ENCODE measurements at regions not wholly inside any gene's neighbourhood (a gene's known extent, or its start where the extent isn't known, plus 50 kb on each side); places are given as distances from the start of the nearest gene placed in this dataset.
"Not testable (repeated sequence)": the region's sequence is repeated elsewhere in the genome, so short reads cannot be mapped to it uniquely, and the experiment has no call there.

GRCh38 chr7:152959610-152960009 lies 200.1 kb downstream of the ACTR3B start:
- H3K4me1 ChIP-seq (ENCODE audit: insufficient read depth, low read length): peaks cover 12% of the 10 kb centered on the region; the same call in 1 of the 2 replicates
- H3K36me3 ChIP-seq (ENCODE audit: insufficient read depth, low read depth, low read length): no peaks in the 10 kb centered on the region
- H3K9ac ChIP-seq (ENCODE audit: low read depth, low read length): no peak overlapping the region
- no peak overlapping the region for H3K4me3 ChIP-seq (ENCODE audit: low read length)
- no peak overlapping the region for H3K27ac ChIP-seq (ENCODE audit: low read length)
- H3K27me3 ChIP-seq (ENCODE audit: insufficient read depth, low read length): no peaks in the 10 kb centered on the region
- no peaks in the 10 kb centered on the region for H3K9me3 ChIP-seq (ENCODE audit: insufficient read depth, low read depth, low read length)

GRCh38 chr7:152961796-152962195 lies 202.2 kb downstream of the ACTR3B start:
- H3K9ac ChIP-seq (ENCODE audit: low read depth, low read length); H3K27me3 ChIP-seq (ENCODE audit: insufficient read depth, low read length); H3K27ac ChIP-seq (ENCODE audit: low read length); H3K4me3 ChIP-seq (ENCODE audit: low read length); H3K9me3 ChIP-seq (ENCODE audit: insufficient read depth, low read depth, low read length); H3K36me3 ChIP-seq (ENCODE audit: insufficient read depth, low read depth, low read length): not testable (repeated sequence)
- peaks cover 12% of the 10 kb centered on the region; the same call in 1 of the 2 replicates for H3K4me1 ChIP-seq (ENCODE audit: insufficient read depth, low read length)

- no peaks in the 10 kb centered on the region; the same call in 1 of the 2 replicates for H3K27me3 ChIP-seq (ENCODE audit: insufficient read depth, low read length)
- H3K4me1 ChIP-seq (ENCODE audit: insufficient read depth, low read length): peaks cover 19% of the 10 kb centered on the region
- no peak overlapping the region for H3K9ac ChIP-seq (ENCODE audit: low read depth, low read length)
- peaks cover 22% of the 10 kb centered on the region for H3K9me3 ChIP-seq (ENCODE audit: insufficient read depth, low read depth, low read length)
- no peak overlapping the region for H3K4me3 ChIP-seq (ENCODE audit: low read length)
- no peak overlapping the region for H3K27ac ChIP-seq (ENCODE audit: low read length)
- H3K36me3 ChIP-seq (ENCODE audit: insufficient read depth, low read depth, low read length): peaks cover 11% of the 10 kb centered on the region; the same call in 1 of the 2 replicates
Observed at GRCh38 chr7:152966189-152966588, 206.6 kb downstream of the ACTR3B start.

- peaks cover 16% of the 10 kb centered on the region; the same call in 1 of the 2 replicates for H3K36me3 ChIP-seq (ENCODE audit: insufficient read depth, low read depth, low read length)
- H3K4me3 ChIP-seq (ENCODE audit: low read length): no peak overlapping the region
- no peak overlapping the region for H3K27ac ChIP-seq (ENCODE audit: low read length)
- H3K9me3 ChIP-seq (ENCODE audit: insufficient read depth, low read depth, low read length): peaks cover 35% of the 10 kb centered on the region
- peaks cover 19% of the 10 kb centered on the region for H3K4me1 ChIP-seq (ENCODE audit: insufficient read depth, low read length)
- no peaks in the 10 kb centered on the region; the same call in 1 of the 2 replicates for H3K27me3 ChIP-seq (ENCODE audit: insufficient read depth, low read length)
- no peak overlapping the region for H3K9ac ChIP-seq (ENCODE audit: low read depth, low read length)
Observed at GRCh38 chr7:152967958-152968357, 208.4 kb downstream of the ACTR3B start.

- peak overlapping the region; percentile 23; the same call in 1 of the 2 replicates for H3K9ac ChIP-seq (ENCODE audit: low read depth, low read length)
- peaks cover 19% of the 10 kb centered on the region for H3K4me1 ChIP-seq (ENCODE audit: insufficient read depth, low read length)
- H3K27me3 ChIP-seq (ENCODE audit: insufficient read depth, low read length): no peaks in the 10 kb centered on the region; the same call in 1 of the 2 replicates
- H3K36me3 ChIP-seq (ENCODE audit: insufficient read depth, low read depth, low read length): peaks cover 16% of the 10 kb centered on the region; the same call in 1 of the 2 replicates
- peak overlapping the region; percentile 26 for H3K27ac ChIP-seq (ENCODE audit: low read length)
- peak overlapping the region; percentile 45; the same call in 1 of the 2 replicates for H3K4me3 ChIP-seq (ENCODE audit: low read length)
- H3K9me3 ChIP-seq (ENCODE audit: insufficient read depth, low read depth, low read length): peaks cover 35% of the 10 kb centered on the region
Observed at GRCh38 chr7:152968514-152968913, 209.0 kb downstream of the ACTR3B start.

- Histone ChIP-seq H3K36me3 (ENCODE audit: insufficient read depth, low read depth, low read length) (peaks cover 16% of the 10 kb centered on the region; the same call in 1 of the 2 replicates), H3K4me3 (ENCODE audit: low read length) (peak overlapping the region; percentile 45), H3K9ac (ENCODE audit: low read depth, low read length) (peak overlapping the region; percentile 31; the same call in 1 of the 2 replicates), H3K9me3 (ENCODE audit: insufficient read depth, low read depth, low read length) (peaks cover 35% of the 10 kb centered on the region), H3K27ac (ENCODE audit: low read length) (no peak overlapping the region), H3K27me3 (ENCODE audit: insufficient read depth, low read length) (no peaks in the 10 kb centered on the region; the same call in 1 of the 2 replicates), H3K4me1 (ENCODE audit: insufficient read depth, low read length) (peaks cover 19% of the 10 kb centered on the region)
Observed at GRCh38 chr7:152969335-152969734, 209.8 kb downstream of the ACTR3B start.

GRCh38 chr7:152969839-152970238 lies 210.3 kb downstream of the ACTR3B start:
- H3K36me3 ChIP-seq (ENCODE audit: insufficient read depth, low read depth, low read length): peaks cover 16% of the 10 kb centered on the region; the same call in 1 of the 2 replicates
- H3K27ac ChIP-seq (ENCODE audit: low read length): no peak overlapping the region
- H3K9me3 ChIP-seq (ENCODE audit: insufficient read depth, low read depth, low read length): peaks cover 35% of the 10 kb centered on the region
- no peaks in the 10 kb centered on the region; the same call in 1 of the 2 replicates for H3K27me3 ChIP-seq (ENCODE audit: insufficient read depth, low read length)
- H3K4me3 ChIP-seq (ENCODE audit: low read length): peak overlapping the region; percentile 20; the same call in 1 of the 2 replicates
- peak overlapping the region; percentile 31; the same call in 1 of the 2 replicates for H3K9ac ChIP-seq (ENCODE audit: low read depth, low read length)
- H3K4me1 ChIP-seq (ENCODE audit: insufficient read depth, low read length): peaks cover 19% of the 10 kb centered on the region

- Histone ChIP-seq H3K4me1 (ENCODE audit: insufficient read depth, low read length) (peaks cover 19% of the 10 kb centered on the region), H3K4me3 (ENCODE audit: low read length) (no peak overlapping the region), H3K9ac (ENCODE audit: low read depth, low read length) (no peak overlapping the region), H3K27me3 (ENCODE audit: insufficient read depth, low read length) (no peaks in the 10 kb centered on the region; the same call in 1 of the 2 replicates), H3K27ac (ENCODE audit: low read length) (no peak overlapping the region), H3K9me3 (ENCODE audit: insufficient read depth, low read depth, low read length) (peaks cover 35% of the 10 kb centered on the region), H3K36me3 (ENCODE audit: insufficient read depth, low read depth, low read length) (peaks cover 16% of the 10 kb centered on the region; the same call in 1 of the 2 replicates)
Observed at GRCh38 chr7:152970481-152970880, 210.9 kb downstream of the ACTR3B start.

GRCh38 chr7:152974577-152974976 lies 215.0 kb downstream of the ACTR3B start:
- H3K9me3 ChIP-seq (ENCODE audit: insufficient read depth, low read depth, low read length): peaks cover 26% of the 10 kb centered on the region
- H3K27ac ChIP-seq (ENCODE audit: low read length): no peak overlapping the region
- H3K9ac ChIP-seq (ENCODE audit: low read depth, low read length): no peak overlapping the region
- H3K36me3 ChIP-seq (ENCODE audit: insufficient read depth, low read depth, low read length): peaks cover 16% of the 10 kb centered on the region; the same call in 1 of the 2 replicates
- no peaks in the 10 kb centered on the region; the same call in 1 of the 2 replicates for H3K27me3 ChIP-seq (ENCODE audit: insufficient read depth, low read length)
- no peak overlapping the region for H3K4me3 ChIP-seq (ENCODE audit: low read length)
- H3K4me1 ChIP-seq (ENCODE audit: insufficient read depth, low read length): peaks cover 8% of the 10 kb centered on the region; the same call in 1 of the 2 replicates

- Histone ChIP-seq H3K4me1 (ENCODE audit: insufficient read depth, low read length) (peaks cover 3% of the 10 kb centered on the region; the same call in 1 of the 2 replicates), H3K9me3 (ENCODE audit: insufficient read depth, low read depth, low read length) (peaks cover 24% of the 10 kb centered on the region), H3K36me3 (ENCODE audit: insufficient read depth, low read depth, low read length) (peaks cover 16% of the 10 kb centered on the region; the same call in 1 of the 2 replicates), H3K27me3 (ENCODE audit: insufficient read depth, low read length) (no peaks in the 10 kb centered on the region; the same call in 1 of the 2 replicates), H3K4me3 (ENCODE audit: low read length) (no peak overlapping the region), H3K27ac (ENCODE audit: low read length) (no peak overlapping the region), H3K9ac (ENCODE audit: low read depth, low read length) (no peak overlapping the region)
Observed at GRCh38 chr7:152975076-152975475, 215.5 kb downstream of the ACTR3B start.

- H3K4me3 ChIP-seq (ENCODE audit: low read length): no peak overlapping the region
- peaks cover 8% of the 10 kb centered on the region; the same call in 1 of the 2 replicates for H3K4me1 ChIP-seq (ENCODE audit: insufficient read depth, low read length)
- no peaks in the 10 kb centered on the region for H3K9me3 ChIP-seq (ENCODE audit: insufficient read depth, low read depth, low read length)
- H3K27me3 ChIP-seq (ENCODE audit: insufficient read depth, low read length): no peaks in the 10 kb centered on the region
- no peak overlapping the region for H3K9ac ChIP-seq (ENCODE audit: low read depth, low read length)
- H3K27ac ChIP-seq (ENCODE audit: low read length): no peak overlapping the region
- H3K36me3 ChIP-seq (ENCODE audit: insufficient read depth, low read depth, low read length): no peaks in the 10 kb centered on the region
Observed at GRCh38 chr7:152979376-152979775, 219.8 kb downstream of the ACTR3B start.

- H3K9me3 ChIP-seq (ENCODE audit: insufficient read depth, low read depth, low read length): no peaks in the 10 kb centered on the region
- no peak overlapping the region for H3K27ac ChIP-seq (ENCODE audit: low read length)
- H3K4me1 ChIP-seq (ENCODE audit: insufficient read depth, low read length): peaks cover 32% of the 10 kb centered on the region
- H3K27me3 ChIP-seq (ENCODE audit: insufficient read depth, low read length): no peaks in the 10 kb centered on the region
- H3K36me3 ChIP-seq (ENCODE audit: insufficient read depth, low read depth, low read length): no peaks in the 10 kb centered on the region
- H3K9ac ChIP-seq (ENCODE audit: low read depth, low read length): peak overlapping the region; percentile 16; the same call in 1 of the 2 replicates
- no peak overlapping the region for H3K4me3 ChIP-seq (ENCODE audit: low read length)
Observed at GRCh38 chr7:152984421-152984820, 224.9 kb downstream of the ACTR3B start.

All from iPS-20b (cell line).